HG03521 (cell line): ENCODE measurements at regions not wholly inside any gene's neighbourhood (a gene's known extent, or its start where the extent isn't known, plus 50 kb on each side); places are given as distances from the start of the nearest gene placed in this dataset.
A peak's percentile ranks its signal among the peaks of the same experiment; 100 is the strongest.

Experiments used
- ATAC-seq: cut with Tn5 transposase; IDR thresholded peaks from one replicate; pipeline ENCODE4 v1.9.1; 2021; ENCODE audit warnings: mild to moderate bottlenecking, moderate library complexity; ENCODE audit not compliant: unreplicated experiment

DNA sequence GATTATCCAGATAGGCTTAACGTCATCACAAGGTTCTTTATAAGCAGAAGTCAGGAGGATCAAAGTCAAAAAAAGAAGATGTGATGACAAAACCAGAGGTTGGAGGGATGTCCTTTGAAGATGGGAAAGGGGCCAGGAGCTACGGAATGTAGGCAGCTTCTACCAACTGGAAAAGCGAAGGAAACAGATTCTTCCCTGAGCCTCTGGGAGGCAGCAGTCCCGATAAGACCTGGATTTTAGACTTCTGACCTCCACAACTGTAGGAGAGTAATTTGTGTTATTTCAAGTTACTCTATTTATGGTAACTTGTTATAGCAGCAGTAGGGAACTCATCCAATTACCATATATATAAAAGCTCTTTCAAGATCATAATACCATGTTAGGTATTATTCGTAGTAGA lies 98.8 kb upstream of the MYCBP2 start:
- ATAC-seq = no peak

DNA sequence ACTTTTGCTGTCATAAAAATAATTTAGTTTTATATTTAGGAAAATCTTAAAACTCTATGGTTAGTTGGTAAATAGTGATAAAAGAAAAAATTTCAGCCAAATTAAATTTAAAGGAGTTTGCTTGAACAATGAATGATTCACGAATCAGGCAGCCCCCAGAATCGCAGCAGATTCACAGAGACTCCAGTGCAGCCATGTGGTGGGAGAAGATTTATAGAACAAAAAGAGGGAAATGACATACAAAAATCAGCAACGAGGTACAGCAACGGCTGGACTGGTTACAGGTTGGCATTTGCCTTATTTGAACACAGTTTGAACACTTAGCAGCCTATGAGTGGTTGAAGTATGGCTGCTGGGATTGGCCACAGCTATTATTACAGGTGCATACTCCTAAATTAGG lies 96.4 kb upstream of the MYCBP2 start:
- no peak for ATAC-seq

DNA sequence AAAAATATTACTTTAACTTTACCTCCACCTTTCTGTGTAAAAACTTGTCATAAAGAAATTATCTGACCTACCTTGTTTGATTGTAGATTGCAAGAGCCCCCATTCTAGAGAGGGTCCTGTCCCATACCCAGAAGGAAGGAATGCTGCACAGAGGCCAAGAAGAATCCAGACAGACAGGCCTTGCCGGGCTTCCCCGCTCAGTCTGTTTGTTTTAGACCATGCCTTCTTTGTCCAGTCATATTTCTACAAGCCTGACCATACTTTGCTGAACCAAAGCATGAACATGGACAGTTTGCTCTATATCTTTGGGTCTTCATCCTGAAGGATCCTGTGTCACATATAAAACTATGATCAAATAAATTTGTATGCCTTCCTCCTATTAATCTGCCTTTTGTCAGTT lies 95.8 kb upstream of the MYCBP2 start:
- ATAC-seq = no peak

DNA sequence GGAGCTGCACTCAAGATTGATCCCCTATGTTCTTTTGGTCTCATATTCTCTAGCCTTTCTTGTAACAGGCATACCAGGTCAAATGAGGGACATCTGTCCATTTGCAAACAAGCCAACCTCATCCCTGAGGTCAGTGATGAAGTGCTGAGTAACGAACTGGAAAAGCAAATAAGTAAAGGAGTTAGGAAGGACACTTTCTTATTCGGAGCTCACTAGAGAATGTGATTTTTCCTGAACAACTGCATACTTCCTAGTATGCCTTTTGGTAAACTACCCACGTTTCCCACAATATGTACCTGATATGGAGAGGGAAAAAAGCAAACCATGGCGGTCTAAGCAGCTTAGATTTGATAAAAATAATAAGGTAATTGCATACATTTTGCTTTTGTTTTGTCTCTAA lies 91.0 kb upstream of the MYCBP2 start:
- no peak for ATAC-seq

DNA sequence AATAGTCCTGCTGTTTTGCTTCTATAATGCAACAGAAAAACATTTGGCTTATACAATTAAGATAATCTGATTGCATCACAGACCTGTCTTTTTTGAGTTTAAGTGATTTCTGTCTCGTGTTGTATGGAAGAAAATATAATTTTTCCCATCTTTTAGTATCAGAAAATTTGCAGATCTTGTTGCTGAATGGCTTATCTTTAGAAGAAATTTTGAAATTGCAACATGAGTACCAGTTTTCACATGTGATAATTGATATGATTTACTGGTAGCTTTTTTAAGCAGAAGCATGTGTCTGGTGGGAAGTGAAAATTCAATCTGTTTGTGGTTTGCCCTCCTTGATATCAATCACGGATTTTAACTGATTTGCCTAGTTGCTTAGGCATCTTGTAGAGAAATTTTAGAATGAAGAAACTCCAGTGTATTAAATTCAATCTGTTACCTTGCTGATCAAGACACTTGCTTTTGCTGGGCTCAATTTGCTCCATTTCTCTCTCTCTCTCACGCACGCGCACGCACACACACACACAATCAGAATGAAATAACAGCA lies 89.8 kb upstream of the MYCBP2 start:
- no peak for ATAC-seq

DNA sequence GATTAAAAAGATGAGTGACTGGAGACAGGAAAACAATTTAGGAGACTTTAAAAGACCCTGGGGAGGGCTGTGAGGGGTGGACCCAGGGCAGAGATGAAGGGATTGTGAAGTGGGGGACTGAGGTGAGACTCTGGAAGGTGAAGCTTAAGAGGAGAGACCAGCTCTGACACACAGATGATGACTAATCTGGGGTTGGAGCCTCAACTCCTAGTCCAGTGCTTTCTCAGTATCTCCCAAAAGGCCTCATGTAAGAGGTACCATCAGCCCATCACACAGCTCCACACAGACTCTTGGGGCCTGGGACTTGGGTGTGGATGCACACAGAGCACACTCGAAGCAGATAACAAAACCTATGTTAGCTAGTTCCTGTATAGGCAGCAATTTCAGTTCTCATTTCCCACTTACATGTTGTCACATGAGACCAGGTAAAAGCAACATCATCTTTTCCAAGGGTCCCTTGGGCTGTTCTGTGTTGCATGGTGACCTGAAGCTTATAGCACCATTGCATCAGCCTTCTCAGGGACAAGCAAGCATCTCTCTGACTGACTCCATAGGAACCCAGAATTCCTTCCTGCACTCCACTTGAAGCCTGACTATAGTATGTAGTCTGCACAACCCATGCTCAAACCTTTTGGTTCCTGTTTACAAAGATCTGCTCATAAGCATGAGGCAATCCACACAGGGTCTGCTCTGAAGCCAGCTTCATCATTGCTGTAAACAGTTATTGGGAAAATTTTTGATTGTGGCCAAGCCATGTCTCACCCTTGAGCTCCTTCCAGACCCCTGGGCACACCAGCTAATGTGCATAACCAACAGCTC lies 88.6 kb upstream of the MYCBP2 start:
- peak; percentile 72 for ATAC-seq

DNA sequence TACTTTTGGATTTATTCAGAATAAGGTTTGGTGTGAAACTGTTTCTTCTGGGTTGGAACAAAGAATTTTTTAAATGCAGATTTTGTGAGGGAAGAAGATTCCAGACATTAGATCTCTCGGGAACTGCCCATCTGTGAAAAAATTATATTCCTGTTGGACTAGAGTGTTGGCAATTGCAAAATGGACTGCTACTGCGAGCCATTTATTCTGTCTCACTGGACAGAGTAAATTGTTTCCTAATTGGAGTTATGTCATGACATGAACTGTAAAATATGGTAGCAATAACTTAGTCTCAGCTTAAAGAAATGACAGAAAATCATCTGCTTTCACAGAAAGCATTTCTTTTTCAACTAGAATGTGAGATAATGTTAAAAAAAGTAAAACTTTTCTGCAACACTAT lies 86.0 kb upstream of the MYCBP2 start:
- ATAC-seq = no peak

DNA sequence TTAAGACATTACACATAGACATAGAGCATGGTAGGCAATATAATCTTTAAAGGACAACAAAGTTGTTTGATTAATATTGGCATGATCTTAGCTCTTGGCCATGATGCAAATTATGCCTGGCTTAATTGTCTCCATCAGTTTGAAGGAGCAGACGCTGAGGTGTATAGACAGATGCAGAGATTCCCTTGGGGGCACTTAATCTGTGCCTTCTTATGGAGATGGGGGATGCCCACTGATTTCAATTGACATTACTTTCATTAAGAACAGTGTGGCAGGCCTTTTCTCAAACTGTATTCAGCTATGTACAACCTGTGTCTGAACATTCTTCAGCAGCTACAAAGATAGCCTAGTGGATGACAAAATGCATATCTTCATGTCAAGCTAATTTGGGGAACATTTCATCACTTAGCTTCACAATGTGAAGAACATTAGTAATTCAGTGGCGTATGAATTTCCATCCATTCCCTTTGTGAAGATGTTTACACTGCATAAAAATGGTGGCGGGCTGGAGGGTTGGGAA lies 85.3 kb upstream of the MYCBP2 start:
- ATAC-seq = no peak

DNA sequence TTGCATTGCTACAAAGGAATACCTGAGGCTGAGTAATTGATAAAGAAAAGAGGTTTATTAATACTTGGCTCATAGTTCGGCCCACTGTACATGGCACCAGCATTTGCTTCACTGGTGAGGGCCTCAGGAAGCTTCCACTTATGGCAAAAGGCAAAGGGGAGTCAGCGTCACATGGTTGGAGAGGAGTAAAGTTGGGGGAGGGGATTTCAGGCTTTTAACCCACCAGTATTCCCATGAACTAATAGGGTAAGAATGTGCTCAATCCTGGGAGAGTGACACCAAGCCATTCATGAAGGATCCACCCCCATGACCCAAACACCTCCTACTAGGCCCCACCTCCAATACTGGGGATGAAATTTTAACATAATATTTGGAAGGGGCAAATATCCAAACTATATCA lies 82.5 kb upstream of the MYCBP2 start:
- no peak for ATAC-seq

DNA sequence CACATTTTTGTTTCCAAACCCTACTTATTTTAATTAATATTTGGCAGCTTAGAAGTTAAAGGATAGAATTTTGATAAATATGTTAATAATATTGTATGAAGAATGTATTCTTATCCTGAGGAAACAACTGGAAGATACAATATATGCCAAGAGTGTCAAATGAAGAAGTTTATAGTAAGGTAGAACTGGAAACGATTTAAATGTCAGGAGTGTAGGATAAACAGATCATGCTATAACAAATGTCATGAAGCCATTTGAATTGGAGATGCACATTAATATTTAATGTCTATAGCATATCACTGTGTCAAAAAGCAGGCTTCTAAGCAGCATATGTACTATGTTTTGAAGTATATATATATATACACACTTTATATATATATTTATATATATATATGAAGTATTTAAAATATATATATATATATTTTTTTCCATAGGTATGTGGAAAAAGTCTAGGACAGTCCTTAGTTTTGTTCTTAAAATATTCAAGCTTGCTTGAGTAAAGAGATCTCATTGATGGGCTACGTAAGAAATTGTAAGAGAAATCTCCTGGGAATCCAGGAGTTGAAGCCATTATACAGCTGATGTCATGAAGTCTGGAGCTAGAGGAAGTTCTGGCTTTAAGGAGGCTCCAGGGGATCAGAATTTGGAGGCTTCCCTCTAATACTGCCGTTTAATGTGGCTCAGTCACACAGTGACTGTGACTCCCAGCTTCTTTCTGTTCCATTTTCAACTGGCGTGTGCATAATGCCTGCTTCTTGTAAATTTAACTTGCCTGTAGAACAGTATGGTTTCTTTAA lies 79.9 kb upstream of the MYCBP2 start:
- no peak for ATAC-seq

DNA sequence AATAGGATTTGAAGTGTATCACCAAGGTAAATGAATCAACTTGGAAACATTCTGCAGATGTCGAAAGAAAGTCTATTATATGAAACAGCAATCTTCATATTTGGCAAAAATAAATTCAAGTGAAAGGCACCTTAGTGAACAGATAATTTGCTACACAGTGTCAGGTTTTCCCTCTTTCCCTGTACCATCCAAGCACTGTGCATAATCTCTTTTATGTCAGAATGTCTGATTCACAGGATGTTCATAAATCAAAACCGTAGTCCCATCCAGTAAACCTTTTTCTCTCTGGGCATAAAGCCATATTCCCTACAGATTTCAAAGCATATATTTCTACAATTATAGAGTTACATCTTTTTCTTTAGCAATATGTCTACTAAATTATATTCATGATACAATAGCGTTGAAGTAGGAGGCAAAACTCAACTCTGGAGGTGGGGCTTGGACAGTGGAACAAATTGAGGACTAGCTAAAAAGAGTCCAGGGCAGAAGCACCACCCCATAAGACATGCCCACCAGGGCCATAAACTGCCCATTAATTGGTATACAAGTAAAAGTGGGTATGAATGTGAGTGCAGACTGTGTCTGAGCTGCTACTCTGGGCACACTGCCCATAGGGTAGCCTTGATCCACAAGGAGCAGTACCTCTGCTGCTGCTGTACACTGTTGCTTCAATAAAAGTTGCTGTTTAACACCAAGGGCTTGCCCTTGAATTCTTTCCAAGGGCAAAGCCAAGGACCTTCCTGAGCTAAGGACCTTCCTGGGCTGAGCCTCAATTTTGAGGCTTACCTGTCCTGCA lies 72.1 kb upstream of the MYCBP2 start:
- no peak for ATAC-seq

DNA sequence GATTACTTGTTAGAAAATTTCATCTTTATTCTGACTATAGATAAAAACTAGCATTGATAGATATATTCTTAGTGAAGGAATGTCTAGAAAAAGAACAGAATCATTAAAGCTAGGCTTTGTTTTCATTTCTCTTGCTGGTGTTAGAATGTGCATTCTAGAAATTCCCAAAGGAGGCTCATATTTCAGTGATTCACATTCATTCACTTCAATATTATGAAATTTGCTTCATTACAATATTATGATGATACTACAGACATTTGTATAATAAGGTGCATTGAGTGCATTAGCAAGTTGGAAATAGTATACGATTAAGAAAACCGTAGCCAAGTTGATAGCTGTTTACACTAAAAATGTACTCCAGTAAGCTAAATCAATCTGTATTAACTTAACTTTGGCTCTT lies 70.7 kb upstream of the MYCBP2 start:
- ATAC-seq = no peak

DNA sequence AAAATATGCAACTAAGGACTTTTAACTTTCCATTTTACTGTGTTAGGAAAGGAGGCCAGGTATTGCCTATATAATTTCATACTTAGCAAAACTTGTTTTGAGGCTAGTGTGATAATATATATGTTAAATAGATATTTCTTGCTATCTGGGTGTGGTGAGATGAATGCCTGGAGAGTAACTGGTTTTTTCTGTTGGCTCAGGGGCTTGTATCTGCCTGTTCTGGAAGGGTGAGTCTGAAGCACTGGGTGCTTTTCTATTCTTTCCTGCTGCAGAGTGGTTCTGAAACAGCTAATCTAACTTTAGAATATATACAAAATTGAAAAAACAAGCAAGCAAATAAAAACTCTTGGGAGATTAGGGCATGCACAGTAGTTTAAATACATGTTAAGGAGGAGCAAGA lies 64.6 kb upstream of the MYCBP2 start:
- no peak for ATAC-seq

DNA sequence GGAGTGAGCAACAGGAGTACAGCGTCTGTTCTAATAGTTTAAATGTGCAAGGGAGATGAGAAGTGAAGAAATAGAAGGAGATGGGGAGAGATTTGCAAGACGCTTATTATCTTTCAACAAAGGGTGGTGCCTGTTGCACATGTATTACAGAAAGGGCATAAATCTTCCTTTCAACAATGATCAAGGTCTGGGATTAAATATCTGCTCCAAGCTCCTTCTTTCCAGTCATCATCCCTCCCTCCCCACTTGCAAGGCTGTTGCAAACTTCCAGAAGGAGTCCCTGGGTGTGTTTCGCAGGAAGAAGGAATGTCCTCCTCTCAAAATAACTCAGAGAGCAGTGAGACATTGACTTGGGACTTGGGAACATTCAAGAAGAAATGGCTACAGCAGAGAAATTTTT lies 63.5 kb upstream of the MYCBP2 start:
- ATAC-seq = no peak

DNA sequence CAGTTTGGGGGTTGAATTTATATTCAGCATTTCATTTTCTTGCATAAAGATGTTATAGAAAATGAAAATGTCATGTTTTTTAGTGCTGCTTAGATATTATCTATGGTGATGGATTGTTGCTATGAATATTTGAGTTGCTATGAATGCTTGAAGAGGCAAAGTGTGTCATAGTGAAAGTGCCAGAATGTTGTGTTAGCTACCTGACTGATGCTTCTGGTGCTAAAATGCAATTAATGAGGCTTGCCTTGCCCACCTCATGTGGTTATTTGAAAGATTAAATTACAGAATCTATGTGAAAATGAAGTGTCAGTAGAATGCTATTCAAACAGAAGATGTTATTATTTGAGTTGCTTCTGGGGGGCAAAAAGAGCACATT lies 62.7 kb upstream of the MYCBP2 start:
- peak; percentile 70 for ATAC-seq

DNA sequence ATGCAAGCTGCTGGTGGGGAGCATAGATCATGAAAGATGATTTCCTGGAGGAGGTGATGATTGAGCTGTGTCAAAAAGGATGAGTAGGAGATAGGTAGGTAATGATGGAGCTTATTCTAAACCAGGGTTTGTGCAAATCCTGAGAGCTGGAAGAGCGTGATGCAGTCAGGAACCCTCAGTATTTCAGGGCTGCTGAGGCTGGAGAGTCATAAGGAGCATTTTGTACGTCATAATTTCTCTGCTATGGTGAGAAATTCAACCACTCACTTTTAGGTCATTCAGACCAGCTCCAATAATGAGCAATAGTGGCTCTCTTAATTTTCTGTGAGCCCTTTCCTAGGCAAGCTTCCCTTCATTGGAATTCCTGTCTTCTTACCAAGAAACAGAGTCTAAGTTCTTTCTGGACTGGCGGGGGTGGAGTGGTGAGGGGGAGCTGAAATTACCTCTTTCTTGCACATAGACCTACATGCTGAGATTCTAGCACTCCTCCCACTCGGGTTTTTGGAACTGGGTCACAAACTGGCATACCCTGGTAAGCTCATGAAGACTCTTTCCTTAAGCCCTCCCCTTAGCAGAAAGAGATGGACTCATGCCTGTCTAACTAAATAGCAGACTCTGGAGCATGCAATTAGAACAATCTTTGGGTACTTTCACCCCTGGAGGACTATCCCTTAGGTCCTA lies 62.2 kb upstream of the MYCBP2 start:
- ATAC-seq = peak; percentile 10

DNA sequence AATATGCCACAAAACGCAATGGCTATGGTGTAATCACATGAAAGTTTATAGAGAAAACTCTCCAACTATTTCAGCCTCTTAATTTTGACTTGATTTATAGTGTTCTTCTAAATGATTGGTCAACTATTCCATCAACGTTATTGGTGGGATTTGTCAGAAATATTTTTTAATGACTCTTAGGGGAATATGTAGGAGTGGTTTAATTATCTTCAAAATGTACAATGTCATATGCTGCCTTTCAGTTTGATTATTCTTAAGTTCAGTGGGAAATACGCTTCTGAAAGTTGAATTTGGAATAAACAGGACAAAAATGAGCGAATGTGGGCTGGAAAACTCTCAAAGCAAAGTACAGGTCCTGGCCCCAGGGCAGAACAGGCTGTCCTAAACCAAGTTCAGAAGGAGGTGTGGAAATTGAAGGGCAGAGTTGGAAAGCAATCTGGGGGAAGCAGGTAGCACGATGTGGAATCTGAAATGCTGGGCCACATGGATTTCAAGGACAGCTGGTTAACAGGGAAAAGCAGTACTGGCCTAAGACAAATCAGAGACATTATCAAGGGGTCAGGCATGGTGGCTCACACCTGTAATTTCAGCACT lies 60.8 kb upstream of the MYCBP2 start:
- ATAC-seq = no peak

DNA sequence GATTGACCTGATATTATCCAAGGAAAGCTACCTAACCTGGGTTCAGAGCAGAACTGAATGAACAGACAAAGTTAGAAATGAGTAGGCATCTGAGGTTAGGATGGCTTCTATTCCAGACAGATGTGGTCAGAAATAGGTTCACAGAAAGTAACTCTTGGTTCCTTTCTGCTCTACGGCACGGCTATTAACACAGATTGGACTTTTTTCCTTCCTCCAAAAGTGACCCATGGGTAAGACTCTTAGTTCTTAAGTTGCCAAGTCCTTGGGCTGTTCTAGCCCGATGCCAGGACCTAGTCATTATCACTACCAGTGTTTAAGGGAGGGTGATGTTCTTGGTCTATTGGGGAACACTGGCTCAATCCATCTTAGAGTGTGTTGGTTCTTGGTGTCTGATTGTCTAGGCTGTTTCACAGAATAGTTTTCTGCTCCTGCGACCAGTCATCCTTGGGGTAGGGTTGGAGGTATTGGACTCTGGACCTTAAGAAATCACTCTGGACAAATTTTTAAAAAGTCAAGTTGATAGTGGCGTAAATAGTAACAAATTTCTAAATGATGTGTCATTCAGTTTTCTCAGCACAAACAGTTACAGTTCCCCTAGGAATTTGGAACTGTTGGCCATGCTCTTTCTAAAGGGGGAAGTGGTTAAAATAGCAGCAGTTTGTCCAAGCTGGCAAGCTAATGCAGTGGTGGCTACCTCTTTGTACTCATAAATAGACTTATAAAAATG lies 60.1 kb upstream of the MYCBP2 start:
- no peak for ATAC-seq

DNA sequence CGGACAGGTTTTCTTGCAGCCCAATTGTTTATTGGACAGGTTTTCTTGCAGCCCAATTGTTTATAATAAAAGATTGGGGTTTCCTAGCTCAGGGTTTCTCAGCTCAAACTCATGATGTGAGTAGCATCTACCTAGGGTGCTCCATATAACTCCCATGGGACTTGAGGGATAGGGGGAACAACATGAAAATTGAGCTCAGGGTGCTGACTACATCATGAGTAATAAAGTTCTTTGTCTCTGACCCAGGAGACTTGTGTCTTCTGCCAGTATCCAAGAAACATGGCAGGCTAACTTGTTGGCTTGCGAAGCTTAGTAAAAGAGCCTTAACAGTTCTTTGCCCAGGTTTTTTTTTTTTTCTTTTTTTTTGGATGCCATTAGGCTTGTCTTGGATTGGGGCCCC lies 59.2 kb upstream of the MYCBP2 start:
- no peak for ATAC-seq

DNA sequence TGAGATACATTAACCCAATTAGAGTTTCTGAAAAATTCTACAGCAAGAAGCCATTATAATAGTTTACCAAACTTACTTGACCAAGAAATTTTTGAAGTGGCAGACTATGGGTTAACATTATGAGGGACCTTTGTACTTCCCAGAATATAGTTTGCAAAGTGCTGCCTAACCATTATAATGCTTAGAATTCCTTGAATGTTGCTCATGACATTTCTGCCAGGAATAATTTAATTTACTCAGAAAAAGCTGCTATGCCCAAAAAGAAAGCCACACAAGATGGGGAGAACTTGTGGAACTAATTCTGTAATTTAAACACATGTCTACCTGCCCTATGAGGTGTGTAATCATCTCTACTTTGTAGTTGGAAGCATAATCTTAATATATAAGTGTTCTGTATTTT lies 58.1 kb upstream of the MYCBP2 start:
- no peak for ATAC-seq
